DMS114 treated with DMSO at 0.1 percent for 48 hours (cell line): ENCODE measurements at regions not wholly inside any gene's neighbourhood (a gene's known extent, or its start where the extent isn't known, plus 50 kb on each side); places are given as distances from the start of the nearest gene placed in this dataset.
"Not testable (repeated sequence)": the region's sequence is repeated elsewhere in the genome, so short reads cannot be mapped to it uniquely, and the experiment has no call there.

Experiments used
- DNase-seq: peaks from one replicate; lab custom pipeline; 2025; ENCODE audit not compliant: unreplicated experiment; lab: John Stamatoyannopoulos, UW

DNA sequence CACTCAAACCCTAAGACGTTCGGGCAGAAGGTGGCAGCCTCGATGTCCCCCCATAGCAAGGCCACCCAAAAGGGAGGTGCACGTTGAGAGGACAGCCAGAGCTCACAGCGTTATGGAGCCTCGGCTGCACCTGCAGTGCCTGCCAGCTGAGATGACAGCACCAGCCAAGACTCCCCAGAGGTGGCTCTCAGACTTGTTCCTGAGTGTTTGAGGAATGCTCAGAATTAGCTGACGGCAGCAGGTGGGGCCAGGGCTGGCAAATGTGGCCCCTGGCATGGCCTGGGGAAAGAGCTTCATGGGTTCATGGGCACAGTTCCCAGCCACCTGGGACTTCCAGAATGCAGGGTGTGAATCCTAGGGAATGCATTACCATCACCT, 177.8 kb downstream of the KLF13 start:
- DNase-seq, result no peak

DNA sequence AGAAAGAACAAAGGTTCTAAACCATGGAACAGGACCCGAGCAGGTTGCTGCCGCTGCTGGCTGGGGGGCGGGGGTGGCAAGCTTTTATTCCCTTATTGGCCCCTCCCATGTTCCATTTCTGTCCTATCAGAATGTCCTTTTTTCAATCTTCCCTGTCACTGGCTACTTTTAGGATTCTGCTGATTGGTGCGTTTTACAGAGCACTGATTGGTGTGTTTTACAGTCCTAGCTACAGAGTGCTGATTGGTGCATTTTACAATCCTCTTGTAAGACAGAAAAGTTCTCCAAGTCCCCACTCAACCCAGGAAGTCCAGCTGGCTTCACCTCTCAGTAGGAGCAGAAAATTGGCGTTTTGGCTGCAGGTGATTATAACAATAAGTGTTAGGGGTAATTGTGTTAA, 180.9 kb downstream of the KLF13 start:
- not testable (repeated sequence) for DNase-seq

DNA sequence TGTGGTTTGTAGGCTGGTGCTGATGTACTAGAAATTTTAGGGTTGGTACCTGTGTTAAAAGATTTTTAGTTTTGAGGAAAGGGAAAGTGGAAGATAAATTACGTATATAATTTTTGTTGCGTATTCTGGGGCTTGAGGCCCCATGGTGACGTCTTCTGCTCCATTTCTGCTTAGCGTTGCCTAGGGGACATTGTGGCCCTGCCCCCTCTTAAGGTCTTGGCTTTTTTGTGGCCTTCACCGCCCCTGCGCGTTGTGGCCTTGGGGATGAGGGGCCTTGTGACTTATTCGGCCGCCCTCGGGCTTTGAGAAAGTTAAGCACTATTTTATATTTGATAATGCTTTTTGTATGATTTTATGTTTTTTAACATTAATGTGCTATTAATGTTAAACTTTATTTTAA, 182.0 kb downstream of the KLF13 start:
- DNase-seq, result no peak

DNA sequence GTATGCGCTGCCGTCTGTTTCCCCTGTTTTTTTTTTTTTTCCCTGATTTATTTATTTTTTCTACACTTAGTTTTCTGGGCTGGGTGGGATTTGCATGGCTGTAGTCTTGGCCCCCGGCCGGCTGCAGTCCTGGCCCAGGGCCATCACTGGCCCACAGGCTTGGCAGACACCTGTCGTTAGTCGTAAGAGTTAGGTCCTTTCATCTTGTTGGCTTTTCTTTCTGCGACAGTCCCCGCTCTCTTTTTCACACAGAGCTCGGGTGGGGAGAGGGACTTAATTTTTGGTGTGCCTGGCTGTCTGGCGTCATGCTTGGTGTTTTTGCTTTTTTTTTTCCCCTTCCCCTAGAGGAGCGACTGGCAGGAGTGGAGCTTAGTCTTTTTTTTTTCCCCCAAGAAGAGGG, 183.4 kb downstream of the KLF13 start:
- DNase-seq, result no peak

DNA sequence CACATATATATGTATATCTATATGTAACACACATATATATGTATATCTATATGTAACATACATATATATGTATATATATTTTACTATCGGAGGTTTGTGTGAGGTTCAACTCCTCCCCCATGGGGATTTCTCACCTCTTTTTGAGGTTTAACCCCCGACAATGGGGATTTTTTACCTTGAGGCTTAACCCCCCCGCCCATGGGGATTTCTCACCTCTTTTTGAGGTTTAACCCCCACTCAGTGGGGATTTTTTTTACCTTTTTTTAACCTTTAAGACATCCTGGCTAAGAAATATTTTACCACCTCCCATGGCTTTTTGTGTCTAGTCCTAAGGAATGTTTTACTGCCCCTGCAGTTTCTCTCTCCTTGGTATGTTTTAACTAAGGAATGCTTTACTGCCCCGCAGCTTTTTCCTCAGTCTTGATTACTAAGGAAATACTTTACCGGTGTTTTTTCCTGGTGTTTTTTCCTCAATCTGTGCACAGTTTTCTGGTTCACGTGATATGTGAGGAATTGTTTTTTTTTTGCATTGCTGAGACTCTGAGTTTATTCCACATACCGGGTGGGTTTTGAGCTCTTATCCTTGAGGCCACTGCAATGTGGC, 185.2 kb downstream of the KLF13 start:
- DNase-seq, result no peak

DNA sequence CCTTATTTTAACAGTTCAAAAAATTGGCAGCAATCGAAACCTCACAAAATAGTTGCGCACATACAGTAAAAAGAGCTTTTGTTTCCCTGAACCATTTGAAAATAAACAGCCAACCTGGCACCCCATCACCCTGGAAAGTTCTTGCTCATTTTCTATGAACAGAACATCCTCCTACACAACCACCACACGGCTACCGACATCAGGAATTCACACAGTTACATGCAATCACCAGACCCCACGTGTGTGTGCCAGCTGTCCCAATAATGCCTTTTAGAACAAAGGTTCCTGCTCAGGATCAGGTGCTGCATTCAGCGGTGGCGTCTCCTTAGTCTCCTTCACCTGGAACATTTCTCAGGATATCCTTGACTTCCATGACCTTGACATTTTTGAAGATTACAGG, 186.5 kb downstream of the KLF13 start:
- no peak for DNase-seq

DNA sequence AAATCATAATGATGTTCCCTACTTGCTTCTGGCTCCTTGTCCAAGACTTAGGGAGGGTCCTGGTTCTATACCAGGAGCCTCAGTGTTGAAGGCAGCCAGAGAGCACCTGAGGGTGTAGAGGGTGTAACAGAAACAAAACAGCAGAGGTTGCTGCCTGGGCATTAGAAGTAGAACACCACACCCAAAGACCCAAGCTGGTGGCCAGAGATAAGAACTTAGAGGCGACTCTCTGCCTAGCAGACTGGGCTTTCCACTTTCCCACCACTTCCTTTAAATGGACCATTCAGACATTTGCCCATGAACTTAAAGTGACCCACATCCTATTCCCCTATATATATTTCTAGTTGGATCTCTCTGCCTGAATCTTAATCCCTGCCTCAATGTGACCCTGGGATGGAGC, 189.8 kb downstream of the KLF13 start:
- DNase-seq, result no peak

DNA sequence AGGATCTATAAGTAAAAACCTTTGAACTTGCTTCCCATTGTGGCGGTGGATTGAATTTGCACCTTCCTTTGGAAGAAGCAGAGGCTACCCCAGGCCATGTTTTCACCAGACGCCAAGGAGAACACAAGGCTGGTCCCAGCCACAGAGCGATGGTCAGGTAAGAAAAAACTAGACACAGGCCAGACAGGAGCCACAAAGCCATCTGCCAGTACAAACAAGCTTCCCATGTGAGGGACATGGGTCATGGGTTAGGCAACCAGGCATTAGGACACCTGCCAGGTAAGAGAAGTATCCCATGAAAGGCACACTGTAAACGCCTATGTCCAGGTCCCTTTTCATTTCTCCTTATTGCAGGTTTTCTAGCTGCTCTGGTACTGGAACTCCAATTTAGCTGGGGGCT, 190.2 kb downstream of the KLF13 start:
- no peak for DNase-seq

DNA sequence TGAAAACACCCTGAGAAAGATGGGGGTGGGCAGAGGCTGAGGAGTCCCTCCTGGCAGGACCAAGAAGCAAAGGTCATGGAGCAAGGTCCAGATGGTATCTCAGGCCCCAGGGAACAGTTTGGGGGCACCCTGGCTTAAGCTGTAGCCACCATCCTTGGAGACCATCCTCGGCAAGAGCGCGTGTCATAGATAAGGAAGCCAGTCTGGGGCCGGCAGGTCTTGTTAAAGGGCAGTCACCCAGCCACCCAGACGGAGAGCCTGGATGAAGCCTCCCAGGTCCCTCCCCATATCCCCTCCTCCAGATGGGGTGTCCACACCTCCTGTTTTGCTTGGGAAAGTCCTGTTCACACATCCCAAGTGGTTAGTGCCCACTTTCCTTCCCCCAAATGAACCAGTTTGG, 191.1 kb downstream of the KLF13 start:
- DNase-seq, result no peak

DNA sequence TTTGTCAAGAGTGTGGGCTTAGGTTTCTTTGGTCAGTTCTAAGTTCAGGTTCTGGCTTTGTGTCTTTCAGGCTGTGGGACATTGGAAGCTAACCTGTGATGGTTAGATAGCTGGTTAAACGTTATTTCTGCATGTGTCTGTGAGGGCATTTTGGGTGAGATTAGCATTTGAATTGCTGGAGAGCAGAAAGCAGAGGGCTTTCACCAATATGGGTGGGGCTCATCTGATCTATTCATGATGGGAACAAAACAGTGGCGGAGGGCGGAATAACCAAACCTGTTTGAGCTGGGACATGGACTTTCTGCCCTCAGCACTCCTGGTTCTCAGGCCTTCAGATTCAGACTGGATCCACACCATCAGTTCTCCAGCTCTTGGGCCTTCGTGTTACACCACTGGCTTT, 195.4 kb downstream of the KLF13 start:
- no peak for DNase-seq

DNA sequence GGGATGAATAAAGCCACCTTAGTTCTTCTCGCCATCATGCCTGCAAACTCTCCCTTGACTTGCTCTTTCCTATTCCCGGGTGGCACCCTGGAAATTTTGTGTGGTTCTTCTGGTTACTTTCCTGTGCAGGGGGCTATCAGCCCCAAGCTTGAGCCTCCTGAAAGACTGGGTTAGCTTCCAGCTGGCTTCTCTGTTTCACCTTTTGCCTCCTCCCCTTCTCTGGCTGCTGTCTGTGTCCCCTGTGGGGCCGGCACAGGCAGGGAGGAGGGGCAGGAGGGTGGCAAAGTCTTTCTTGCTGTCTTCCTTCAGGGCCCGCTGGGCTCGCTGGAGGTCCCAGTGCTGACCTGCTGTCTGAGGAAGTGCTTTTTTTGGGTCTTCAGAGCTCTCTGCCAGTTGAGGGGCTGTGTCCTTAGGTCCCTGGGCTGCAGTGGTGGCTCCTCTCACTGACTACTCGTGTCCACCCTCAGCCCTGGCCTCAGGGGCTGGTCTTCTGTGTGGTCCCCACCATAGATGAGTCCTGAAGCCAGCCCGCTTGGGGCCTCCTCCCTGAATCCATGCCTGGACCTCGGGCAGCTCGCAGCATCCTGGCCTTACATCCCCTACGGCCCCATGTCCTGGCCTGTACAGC, 196.5 kb downstream of the KLF13 start:
- DNase-seq, result no peak

DNA sequence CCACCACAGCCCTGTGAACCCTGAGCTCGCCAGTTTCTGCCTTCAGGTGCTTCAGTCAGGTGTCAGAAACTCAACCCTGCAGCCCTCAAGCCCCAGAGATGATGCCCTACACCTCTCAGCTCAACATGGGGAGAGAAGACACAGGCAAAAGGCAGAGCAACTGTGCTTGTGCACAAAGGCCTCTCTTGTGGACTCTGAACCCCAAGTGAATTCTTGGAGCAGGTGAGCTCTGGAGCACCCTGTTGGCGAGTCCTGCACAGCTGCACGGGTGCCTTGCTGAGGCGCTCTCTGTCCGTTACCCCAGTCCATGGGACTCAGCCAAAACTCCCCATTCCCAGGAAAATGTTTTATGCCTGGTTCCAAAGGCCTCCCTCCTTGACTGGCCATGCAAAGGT, 197.0 kb downstream of the KLF13 start:
- DNase-seq, result no peak

DNA sequence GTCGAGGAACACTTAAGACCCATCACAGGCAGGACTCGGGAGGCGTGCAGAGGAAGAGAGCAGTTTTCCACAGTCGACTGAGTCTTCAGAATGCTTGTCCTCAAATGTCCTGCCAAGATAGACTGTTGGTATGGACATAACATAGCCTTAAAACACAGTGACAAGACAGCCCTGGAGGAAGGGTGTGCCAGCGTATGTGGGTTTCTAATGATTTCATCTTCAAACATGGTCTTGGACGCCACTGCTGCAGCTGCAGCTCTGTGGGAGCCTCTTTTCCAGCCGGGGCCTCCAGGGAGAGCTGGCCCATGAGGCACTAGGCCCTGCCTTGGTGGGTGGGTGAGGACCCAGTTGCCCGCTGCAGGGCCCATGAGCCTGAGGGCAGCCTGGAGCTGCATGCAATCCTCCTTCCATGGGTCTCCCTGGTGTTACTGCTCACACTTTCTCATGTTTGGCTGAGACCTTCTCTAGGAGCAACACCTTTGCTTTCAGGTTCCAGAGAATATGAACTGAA, 198.6 kb downstream of the KLF13 start:
- DNase-seq, result no peak

DNA sequence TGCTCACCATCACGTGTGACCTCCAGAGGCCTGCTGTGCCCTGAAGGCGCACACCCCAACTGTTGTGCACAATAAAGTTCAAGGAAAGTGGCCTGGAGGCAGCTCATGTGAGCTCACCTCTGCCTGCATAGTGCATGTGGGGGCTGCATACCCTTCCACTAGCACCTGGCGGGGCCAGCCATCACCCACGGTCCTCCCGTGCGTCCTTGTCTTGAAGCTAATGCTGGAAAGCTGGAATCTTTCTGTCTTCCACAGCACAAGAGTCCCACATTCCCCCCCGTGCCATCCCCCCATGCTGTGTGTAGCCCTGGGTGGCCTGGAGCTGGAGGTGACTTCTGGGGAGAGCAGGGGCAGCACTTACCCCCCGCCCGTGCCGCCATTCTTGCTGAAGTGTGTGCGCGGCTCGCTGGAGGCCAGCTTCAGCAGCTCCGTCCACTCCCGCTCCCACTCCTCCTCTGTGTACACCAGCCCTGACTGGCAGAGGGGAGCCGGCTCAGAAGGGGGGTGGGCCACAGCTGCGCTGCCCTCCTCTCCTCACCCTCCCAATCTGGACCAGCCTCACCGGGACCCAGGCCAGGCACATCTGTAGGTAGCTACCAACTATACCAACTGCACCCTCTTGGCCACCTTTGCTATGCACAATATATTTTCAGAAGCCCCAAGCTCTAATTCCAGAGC, 199.5 kb downstream of the KLF13 start:
- DNase-seq, result no peak

DNA sequence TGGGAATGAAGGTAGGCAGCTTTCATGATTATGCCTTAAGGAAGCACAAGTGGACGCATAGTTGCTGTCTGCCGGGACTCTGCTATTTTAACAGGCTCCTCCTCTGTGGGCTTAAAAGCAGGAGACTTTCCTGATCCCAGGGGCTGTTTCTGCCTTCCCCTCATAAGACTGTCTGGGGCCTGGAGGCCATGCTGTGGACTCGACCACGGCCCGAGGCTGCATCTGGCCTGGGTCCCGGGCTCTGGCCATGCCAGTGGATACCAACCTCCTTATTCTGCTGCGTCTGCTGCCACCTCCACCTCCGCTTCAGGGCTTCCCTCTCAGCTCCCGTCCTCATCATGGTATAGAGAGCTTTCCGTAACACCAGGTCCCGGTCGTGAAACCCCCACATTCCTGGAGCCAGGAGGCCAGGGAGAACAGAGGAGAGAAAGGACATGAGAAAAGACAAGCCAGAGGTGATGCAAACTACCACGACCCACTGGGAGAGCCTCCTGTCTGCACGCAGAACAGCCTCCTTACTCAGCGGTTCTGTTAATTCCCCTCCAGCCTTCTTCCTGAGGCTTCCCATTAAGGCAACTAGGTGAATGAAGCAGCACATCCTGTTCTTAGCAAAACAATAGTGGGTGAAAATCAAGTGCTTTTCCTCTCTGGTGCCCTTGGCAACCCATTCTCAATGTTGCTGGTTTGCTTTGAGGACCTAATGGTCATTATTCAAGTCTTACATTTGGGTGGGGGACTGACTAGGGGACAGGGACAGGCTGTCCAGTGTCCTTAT, 200.5 kb downstream of the KLF13 start:
- DNase-seq, result no peak

DNA sequence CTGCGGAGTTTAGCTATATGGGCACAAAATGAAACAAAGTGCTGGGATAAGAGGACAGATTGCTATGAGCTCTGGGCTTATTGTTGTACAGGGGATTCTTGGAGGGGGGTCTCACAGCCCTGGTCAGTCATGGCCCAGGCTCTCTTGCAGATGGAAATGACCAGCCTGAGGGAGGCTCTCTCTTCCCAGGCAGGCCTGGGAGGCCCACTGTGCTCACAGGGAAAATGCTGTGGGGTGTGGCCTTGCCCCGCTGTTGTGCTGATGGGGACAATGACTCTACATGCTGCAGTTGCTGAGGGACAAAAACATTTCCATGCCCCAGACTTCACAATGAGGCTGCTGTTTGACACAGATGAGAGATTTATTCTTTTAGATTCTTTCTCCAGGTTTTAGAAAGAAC, 202.2 kb downstream of the KLF13 start:
- DNase-seq, result no peak

DNA sequence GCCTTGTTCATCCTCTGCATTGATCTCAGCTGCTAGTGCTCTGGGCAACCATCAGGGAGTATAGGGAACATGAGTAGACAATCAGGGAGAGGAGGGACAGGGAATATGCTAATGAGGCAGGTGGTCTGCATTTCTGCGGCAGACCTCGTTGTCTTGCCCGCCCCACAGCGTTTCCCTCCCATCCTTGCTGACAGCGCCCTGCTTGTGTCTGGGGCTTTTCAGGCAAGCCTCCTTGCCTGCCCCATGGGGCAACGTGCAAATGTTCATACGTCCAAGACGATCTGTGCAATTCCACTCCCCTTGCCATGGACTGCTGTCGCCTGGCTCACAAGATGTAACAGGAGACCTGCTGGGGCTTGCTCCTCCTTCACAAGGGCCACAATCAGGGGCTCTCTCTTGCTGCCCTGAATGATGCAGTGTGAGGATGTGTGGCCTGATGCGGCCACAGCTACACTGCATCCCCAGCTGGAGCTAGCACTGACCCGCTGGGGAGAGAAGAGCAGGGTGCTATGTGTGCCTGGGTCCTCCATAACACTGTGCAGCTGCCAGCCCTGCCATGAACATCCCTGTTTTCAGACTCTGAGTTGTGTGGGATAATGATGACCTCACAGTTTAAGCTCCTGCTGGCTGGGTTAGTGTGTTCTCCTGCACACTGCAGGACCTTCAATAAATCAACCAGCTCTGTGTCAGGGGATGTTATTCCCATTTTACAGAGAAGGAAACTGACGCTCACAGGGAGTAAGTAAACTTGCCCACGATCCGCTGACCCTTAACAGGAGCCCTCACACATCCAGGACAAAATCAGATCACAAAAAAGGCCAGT, 211.3 kb downstream of the KLF13 start:
- DNase-seq, result no peak

DNA sequence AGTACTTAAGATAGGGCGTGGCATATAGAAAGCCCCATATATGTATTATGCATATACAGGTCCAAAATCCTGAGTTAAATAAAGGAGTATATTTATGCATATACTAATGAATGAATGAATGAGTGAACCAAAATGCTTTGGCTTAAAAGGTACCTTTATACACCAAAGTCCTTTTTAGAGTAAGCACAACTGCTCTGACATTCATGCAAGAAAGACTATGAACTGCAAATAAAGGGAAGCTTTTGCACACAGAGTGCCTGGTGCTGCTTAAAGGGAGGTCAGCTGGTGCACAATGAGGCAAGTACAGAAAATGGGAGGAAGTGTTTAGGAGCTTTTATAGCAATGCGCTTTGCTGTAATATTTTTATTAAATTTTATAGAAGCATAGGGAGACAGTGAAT, 214.0 kb downstream of the KLF13 start:
- DNase-seq, result no peak

DNA sequence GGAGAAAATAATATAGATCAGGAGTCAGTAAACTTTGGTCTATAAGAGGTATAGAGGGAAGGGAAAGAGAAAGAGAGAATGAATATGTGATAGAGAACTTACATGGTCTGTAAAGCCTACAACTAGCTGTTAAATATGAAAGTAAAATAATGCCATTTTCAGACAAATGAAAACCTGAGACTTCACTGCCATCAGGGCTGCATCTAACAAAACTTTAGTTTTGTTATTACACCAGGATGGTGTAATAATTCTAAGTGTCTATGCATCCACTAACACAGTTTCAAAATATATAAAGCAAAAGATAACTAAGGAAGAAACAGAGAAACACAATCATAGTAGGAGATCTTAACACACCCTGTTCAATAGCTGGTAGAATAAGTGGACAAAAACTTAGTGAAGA, 217.7 kb downstream of the KLF13 start:
- no peak for DNase-seq

DNA sequence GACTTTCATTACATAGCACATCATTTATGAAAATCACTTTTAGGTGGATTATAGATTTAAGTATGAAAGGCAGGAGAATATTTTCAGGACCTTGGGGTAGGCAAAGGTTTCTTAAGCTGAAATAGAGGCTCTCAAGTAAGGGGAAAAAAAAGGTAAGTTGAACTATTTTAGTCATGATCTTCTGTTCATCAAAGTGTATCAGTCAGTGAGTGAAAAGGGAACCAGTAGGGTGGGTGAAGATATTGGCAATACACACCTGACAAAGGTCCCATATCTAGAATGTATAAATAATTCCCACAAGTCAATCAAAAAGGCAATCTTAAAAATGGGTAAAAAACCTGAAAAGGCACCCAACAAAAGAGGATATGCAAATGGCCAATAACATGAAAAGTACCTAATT, 218.6 kb downstream of the KLF13 start:
- no peak for DNase-seq
